Cardiac septum (tissue), 1 donor: ENCODE measurements at regions not wholly inside any gene's neighbourhood (a gene's known extent, or its start where the extent isn't known, plus 50 kb on each side); places are given as distances from the start of the nearest gene placed in this dataset.

ENCODE experiments used
- DNase-seq: peaks from one replicate; pipeline ENCODE4 v3.0.0-alpha.2; 2020; ENCODE audit warnings: low spot score
- intact Hi-C: fragments of 100-400 bp; cut with DNase I; formaldehyde crosslinking; loops from one replicate; pipeline ENCODE4 v1.14.0; 2022
- donor health status: DM: no; HTN: no; CAD: no.

DNA sequence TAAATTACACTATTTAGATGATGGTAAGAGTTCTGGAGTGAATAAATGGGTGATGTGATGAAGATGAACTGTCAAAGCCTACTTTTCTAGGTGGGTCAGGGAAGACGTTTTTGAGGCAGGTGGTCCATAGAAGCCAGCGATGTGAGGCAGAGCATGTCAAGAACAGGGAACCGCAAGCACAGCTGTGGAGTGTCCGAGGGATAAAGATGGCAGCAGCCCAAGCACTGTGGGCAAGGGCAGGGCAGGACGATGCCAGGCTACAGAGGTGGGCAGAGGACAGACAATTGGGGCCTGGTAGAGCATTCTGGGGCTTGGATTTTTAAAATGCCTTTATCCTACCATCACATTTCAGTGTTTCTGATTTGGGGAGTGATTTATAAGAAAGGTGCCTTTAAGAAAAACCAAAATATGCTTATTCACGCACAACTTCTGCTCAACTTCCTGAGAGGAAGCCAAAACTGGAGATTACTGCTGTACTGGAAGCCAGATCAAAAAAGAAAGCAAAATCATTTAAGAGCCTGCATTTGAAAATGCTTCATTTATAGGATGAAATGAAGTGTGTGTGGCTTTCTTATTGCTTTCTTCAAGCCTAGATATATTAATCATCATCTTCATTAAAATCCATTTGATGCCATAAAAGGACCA is 119.0 kb upstream of the WDR17 start:
- no peak for DNase-seq
- intact Hi-C loops: loop anchor here (5.0 kb wide), 1 partner anchor 396 kb away; no protein-coding TSS in a partner anchor

DNA sequence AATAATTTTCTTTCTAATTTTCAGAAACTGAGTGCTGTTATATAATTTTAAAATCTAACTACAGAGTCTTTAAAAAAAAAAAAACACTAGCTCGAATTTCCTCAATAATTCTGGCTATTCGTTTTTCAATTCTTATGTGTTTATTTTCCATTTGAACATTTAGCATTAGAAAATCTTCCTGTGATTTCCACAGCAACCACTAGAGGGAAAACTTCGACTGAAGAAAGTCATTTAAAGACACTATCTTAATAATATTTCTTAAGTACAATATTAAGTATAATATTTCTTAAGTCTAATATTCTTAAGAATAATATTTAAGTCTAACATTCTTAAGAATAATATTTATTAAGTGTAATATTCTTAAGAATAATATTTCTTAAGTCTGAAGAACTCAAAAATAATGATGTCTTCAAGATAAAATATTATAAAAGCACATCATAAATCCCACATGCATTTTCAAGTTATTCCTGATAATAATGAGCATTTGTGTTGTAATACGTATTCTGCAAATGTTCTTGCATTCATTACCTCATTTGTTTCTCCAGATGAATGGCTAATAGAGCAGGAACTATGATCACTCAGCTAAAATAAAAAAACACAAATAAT is 118.4 kb upstream of the WDR17 start:
- intact Hi-C loops: loop anchor here (5.0 kb wide), 1 partner anchor 395 kb away; no protein-coding TSS in a partner anchor
- no peak for DNase-seq

DNA sequence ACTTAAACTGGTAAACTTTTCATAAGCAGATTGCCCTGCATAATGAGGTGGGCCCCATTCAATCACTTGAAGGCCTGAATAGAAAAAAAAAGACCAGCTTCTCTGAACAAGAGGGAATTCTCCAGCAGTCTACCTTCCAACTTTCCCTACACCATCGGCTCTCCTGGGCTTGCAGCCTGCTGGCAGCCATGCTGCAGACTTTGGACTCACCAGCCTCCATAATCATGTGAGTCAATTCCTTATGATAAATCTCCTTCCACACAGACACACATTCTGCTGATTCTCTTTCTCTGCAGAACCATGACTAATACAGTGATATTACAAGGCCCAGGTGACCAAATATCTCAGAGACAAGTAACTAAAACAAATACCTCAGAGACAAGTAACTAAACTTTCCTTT is 113.8 kb upstream of the WDR17 start:
- DNase-seq: no peak
- intact Hi-C loops: no loop called here

DNA sequence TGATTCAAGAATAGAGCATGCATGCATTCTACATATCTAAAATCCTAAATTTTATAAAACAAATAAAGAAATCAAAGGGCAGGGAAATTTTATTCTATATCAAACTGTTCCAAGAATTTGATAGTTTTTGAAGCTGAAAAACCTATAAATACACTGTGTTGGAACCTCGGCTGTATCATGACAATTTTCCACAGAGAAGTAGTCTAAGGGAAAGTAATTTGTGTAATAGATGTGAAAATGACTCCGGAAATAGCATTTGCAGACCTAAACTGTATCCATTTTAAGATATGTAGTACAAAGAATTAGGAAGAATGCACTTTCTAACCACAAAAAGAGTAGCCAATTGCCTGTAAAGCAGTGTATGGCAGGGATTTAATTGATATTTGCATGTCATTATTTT is 112.5 kb upstream of the WDR17 start:
- intact Hi-C loops: no loop called here
- no peak for DNase-seq

DNA sequence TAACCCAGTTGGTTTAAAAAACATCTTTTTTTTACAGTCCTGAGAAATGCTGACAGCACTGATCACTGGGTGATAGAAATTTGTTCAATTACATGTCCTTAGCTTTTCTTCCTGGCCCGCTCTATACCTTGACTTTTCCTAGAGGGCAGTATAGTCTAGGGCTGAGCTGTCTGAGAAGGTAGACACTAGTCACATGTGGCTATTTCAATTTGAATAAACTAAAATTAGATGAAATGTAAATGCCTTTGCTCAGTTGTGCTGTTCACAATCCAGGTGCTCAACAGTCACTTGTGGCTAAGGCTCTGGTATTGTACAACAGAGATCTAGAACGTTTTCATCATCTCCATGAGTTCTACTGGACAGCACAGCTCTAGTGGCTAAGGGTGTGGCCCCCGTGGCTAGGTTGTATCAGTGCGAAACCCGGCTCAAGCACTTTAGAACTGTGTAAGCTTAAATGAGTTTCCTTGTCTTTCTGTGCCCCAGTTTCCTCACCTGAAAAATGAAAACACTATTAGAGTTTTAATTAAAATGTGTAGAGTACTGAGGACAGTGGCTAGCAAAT is 111.6 kb upstream of the WDR17 start:
- DNase-seq: no peak
- intact Hi-C loops: no loop called here

DNA sequence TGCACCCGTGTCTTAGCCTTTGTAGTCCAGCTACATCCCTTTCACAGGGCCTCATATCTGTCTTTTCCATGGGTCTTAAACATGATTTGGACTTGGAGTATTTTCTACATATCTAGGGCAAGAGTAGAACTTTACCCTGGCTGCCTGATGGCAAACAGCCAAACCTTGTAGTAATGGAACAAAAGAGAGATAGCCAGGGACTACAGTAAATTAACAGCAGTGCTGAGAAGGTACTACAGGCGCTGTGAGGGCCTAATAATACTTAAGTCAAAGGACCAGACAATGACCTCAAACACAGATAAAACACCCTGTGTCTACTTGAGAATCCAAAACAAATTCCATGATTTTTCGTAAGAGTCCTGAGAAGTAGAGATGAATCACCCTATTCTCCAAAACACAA is 111.0 kb upstream of the WDR17 start:
- no peak for DNase-seq
- intact Hi-C loops: no loop called here

DNA sequence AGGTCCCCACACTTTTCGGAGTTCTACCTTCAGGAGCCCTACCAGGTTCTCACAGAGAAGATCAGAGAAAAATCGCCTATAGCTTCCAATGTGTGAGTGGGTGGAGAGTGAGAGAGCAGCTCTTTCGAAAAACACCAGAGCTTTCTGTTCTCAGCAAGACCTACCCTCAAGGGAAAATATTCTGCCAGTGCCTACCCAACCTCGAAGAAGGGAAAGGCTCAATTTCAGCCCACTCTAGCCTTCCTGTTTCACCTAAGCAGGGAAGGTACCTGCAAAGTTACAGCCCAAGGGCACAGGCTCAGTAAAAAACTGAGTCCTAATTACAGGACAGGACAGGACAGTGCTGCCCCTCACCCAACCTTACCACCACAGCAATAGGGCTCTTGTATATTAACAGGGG is 104.0 kb upstream of the WDR17 start:
- intact Hi-C loops: no loop called here
- DNase-seq: no peak

DNA sequence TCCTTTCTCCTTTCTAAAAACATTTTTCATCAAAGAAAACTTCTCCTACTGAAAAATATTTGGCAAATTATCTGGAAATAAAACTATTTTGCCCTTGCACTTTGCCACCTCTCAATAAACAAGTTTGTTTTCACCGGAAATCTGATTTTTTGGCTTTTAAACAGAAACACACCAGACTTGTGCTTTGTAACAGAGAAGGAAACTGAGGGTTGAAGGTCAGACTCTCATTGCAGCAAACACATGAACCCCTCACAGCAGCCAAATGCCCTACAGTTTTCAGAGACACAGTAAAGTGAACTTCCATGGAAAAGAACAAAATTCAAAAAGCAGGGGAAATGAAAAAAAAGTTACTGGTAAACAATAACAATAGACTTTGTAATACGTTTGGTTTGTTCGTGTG is 95.6 kb upstream of the WDR17 start:
- intact Hi-C loops: no loop called here
- DNase-seq: no peak

DNA sequence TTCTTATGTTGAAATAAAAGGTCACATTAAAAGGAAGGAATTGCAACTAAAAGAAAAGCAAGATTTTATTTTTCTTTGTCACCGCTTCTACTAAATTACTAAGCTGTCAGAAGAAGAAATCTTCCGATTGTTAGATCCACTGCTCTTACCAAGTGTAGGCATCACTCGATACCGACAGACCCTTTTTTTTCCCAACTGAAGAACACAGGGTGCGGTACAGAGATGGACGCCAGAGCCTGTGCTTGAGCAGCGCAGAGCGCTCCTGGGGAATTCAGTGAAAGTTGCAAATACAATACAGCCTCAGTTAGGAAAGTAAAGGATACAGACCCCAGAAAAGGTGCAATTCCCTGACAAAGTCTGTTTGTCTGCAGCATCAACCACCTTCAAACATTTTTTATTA is 94.9 kb upstream of the WDR17 start:
- intact Hi-C loops: no loop called here
- no peak for DNase-seq

DNA sequence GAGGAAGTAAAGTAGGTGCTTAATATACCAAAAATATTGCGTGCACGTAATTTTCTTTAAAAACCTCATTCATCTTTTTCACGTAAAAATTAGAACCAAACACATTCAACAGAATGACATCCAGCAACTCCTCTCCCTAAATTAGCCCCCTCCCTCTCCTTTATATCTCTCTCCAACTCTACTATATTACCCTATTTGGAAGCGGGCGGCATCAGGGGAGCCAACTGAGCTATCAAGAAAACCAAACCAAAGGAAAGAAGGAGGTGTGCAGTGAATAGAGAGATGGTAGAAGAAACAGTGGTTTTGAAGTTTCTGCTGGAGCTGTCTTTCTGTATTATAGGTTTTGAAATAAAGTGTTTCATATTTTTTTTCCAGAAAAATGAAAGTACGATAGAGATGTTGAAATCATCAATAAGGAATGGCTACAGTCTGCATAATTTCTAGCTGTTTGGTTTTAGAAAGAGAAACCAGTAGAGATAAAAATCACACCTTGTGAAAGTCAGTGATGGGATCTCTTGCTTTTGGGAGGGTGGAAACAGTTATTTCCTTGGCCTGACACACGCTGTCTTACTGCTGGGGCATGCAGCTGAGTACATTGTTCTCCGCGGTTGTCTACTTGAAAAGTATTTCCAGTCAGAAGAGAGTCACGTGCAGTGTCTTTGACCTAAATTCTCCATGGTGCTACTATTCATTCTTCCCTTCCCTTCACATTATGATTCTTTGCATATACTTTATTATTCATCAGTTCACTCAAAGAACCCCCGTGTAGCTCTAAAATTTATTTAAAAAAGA is 94.1 kb upstream of the WDR17 start:
- intact Hi-C loops: no loop called here

DNA sequence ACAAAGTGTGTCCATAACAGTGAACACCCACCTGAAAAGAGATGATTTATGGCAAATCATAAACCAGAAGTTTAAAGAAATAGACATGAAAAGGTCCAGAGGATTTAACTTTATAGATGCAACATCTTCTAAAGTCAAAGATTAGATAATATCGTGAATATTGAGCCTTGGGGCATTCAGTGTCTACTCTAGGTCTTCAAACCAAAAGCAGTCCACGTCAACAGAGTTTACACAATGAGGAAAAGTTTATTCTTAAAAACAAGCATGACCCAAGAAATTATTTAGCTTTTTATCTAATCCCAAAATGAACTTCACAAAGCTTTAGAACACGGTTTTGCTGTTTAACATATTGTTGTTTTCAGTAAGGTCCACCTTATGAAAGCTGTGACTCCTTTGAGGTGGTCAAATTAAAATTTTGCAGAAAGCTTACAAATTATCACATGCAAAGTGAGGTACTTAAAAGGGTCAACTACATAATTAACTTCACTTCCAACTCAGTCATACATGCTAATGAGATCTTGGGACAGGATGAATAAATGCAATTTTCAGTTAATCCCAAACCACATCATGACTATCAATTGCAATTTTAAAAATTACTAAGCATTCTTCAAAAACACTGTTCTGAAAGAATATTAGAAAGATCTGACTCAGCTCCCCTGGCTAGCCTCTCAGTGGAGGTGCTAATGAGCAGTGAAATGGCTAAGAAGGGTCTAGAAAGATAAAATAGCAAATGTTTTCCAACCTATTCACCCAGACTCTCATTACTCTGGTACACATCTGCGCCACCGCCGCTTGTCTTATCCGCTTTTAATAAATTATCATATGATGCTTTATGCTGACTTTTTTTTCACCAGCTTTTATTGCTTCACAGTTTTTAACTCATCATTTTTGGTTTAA is 92.4 kb upstream of the WDR17 start:
- intact Hi-C loops: no loop called here
- DNase-seq: no peak

More for the DNA sequence above, 94.1 kb upstream of the WDR17 start:
- DNase-seq: no peak

DNA sequence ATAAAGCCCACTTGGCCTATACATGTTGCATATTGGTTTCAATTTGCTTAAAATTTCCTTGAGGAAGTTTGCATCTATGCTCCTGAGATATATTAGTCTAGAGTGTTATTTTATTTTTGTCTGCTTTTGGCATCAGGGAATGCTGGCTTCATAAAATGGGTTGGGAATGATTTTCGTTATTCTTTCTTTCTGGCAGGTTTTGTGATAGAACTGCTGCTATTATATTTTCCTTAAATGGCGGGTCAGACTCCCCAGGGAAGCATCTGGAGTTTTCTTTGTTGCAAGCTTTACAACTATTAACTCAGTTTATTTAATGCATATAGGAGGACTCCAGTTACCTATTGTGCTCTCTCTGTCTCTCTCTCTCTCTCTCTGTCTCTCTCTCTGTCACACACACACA is 82.0 kb upstream of the WDR17 start:
- DNase-seq: no peak
- intact Hi-C loops: no loop called here

DNA sequence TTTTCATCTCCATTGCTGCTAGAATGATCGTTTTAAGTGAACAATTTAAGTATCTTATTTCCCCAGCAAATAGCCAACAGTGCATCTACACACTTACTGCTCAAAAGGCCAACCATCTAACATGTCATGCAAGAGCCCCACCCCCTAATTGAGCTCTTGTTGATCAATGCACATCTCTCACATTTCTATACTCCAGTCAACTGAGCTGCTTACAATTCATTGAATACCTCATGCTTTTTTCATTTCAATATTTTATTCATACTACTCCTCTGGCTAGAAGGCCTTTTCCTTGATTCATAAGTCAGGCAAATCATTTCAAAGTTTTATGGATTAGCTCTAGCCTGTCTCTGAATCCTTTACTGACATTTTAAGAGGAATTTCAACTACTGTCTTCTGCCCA is 79.0 kb upstream of the WDR17 start:
- intact Hi-C loops: no loop called here
- no peak for DNase-seq

DNA sequence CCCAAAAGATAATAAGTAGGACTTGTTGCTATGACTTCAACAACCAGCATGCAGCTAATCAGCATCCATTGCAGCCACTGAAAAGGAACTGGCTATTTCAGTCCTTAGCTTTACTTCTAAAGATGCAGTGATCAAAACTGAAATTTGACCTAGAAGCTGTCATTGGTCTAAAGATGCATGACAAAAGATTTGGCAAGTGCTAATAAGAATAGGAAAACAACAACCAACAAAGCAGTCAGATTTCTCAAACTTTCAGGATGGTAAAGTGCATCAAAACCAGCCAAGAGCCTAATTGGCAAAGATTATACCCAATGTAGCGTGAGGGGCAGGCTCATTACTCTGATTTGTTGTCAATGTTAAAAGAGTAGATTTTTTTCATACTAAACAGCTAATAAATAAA is 77.1 kb upstream of the WDR17 start:
- no peak for DNase-seq
- intact Hi-C loops: no loop called here

DNA sequence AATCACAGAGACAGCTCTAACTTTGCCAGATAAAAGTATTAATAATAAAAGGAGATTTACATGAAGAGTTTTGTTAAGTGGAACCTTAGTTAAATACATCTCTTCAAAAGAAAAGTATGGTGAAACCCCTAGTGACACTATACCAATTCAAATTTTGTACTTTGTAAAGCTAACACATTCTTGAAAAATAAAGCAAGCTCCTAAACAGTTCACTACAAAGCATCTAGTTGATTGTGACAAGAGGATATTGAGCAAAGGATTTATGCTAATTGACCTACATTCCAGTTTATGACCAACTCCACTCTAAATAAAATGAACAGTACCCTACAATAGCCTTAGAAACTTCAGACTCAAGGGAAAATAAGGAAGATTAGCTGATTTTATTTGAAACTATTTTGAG is 69.4 kb upstream of the WDR17 start:
- intact Hi-C loops: no loop called here
- DNase-seq: no peak

DNA sequence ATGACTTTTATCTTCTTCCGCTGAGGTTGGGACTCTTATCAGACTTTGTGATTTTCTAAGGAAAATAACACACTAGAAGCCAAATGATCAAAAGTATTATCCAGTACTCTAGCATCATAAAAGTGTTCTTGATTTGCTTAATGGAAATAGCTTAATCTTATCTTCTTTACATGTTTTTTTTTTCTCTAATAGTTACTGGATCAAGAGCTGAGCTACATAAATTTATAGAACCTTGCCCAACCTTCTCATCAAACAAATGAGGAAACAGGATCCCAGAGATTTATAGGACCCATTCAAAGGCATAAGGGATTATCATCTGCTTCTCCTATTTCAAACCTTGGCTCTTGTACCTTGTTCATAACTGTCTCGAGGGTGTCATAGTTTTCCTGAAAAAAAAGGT is 68.3 kb upstream of the WDR17 start:
- intact Hi-C loops: no loop called here
- DNase-seq: no peak

DNA sequence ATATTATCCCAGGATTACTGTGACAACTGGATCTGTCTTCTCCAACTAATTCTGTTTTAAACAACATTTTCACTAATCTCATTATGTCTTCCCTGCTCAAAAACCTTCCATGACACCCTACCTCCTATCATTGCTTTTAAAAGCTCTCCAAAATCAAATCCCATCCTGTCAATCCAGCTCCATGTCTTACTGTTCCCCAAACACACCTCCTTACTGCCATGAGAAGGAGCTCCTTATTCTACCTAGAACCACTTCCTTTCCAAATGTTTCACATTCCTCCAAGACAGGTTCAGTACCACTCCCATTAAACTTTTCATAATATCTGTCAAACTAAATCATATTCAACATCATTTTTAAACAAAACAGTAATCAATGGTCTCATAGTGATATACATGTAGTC is 66.9 kb upstream of the WDR17 start:
- intact Hi-C loops: no loop called here
- DNase-seq: no peak

DNA sequence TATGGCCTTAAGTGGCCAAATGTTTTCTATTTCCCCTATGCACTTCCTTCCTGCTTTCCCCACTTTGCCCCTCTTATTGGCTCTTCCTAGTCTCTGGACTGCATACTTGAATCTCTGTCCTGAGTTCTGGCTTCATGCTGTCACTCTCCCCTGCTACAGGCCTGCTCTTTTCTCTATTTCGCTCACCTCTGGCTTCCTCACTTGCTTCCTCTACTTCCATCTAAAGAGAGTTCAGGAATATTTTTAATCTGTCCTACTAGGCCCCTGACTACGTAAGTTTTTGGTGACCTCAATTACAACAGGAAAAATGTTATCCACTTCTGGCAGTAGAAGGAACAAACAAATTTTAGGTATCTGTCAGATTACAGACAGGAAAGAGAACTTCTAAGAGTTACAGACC is 65.7 kb upstream of the WDR17 start:
- no peak for DNase-seq
- intact Hi-C loops: no loop called here

DNA sequence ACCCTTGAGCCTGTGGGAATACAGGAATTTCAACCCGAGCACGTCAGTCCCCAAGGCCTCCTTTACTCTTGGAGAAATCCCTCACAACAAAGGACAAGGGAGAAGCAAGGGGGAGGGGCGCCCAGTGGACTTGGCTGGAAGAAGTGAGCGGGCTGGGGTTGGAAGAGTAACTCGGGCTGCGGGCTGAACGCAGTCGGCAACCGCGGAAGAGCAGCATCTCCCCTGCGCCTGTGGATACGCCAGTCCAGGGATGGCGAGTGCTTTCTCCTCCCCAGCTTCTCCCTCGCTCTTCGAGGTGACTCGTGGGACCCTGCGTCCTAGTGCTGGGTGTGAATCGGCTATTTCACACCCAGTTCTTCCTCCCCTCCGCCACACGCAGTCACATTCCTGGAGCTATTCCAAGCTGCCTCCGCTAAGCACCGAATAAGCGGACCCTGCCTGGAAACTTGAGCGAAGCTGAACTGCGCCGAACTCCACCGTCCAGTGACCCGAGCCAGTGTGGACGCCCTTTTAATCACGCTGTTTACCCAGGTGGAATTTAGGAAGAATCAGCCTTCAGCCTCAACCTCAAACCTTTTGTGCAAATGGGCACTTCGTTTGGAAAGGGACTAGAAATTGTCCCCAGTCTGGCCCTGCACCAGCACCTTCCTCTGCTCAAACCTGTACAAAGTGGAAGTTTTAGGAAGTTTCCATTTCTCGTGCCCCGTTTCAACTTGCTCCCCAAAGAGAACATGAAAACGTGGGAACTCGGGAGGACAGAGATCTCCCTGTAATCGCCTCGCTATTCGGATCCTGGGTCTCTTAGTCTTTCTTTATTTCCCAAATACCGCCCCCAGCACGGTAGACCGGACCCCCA is 64.3 kb upstream of the WDR17 start:
- intact Hi-C loops: no loop called here
- DNase-seq: no peak
